Renal cortical epithelial cell (primary cell): ENCODE measurements at regions not wholly inside any gene's neighbourhood (a gene's known extent, or its start where the extent isn't known, plus 50 kb on each side); places are given as distances from the start of the nearest gene placed in this dataset.

ENCODE experiments used
- DNase-seq: peaks from one replicate; pipeline ENCODE4 v3.0.0-alpha.2; 2011; ENCODE audit warnings: low read depth

DNA sequence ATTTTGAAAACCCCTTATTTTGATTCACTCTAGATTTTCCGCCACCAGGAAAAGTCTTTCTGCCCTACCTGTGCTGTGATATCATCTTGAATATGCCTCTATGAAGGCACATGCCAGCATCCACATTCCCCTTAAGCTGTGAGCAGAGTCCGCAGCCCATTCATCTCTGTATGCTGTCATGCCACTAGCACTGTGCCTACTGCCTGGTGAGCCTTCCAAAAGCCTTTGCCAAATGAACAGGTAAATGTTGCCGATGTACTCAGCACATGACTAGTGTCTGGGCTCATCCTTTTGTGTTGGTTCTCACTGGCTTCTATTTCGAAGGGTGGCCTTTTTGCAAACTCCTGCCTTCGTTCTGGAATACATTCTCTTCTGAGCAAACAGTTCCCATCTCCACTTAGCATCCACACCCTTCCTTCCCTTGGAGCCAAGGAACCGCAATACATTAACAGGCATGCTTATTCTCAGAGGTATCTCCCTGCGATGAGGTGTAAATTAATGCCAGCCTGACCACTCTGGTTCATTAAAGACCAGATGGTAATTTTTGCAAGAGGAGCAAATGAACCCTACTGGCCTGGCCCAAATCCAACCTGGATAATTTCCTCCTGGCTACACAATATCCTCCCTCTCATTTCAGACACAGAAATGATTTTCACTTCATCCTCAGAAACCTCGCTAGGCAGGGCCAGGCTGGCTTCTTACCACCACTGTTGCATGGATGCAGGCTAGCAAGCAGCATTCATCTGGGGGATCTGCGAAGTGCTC, 339.7 kb upstream of the NFE2L3 start:
- no peak for DNase-seq

DNA sequence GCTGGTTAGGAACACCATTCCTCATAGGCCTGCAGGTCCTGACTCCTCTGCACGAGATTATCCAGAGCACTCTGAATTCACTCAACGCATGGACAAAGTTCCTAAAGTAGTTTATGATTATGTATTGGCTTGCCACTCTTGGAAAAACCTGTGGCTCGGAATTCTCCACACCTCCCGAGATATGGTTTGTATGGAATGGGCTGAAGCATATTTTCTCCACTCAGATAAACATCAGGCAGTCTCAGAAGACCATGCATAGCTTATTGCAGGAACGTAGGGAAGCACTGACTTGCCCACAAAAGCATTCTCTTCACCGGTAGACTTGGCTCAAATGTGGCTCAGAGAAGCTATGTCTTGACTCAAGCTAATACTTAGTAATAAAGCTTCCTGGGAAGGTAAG, 338.6 kb upstream of the NFE2L3 start:
- DNase-seq, result no peak

DNA sequence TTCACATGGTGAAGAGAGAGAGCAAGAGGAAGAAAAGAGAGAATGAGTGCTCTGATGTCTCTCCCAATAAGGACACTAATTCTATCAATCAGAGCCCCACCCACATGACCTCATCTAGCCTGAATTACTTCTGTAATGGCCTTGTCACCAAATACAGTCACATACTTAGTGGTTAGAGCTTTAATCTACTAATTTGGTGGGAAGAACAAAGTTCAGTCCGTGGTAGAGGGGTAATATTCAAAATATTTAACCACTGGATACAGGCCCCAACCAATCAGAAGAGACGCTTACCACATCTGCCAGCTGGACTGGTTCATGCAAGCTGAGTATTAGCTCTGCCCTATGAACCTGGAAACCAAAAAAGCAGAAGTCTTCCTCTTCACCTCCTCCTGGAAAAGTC, 336.3 kb upstream of the NFE2L3 start:
- DNase-seq, result no peak

DNA sequence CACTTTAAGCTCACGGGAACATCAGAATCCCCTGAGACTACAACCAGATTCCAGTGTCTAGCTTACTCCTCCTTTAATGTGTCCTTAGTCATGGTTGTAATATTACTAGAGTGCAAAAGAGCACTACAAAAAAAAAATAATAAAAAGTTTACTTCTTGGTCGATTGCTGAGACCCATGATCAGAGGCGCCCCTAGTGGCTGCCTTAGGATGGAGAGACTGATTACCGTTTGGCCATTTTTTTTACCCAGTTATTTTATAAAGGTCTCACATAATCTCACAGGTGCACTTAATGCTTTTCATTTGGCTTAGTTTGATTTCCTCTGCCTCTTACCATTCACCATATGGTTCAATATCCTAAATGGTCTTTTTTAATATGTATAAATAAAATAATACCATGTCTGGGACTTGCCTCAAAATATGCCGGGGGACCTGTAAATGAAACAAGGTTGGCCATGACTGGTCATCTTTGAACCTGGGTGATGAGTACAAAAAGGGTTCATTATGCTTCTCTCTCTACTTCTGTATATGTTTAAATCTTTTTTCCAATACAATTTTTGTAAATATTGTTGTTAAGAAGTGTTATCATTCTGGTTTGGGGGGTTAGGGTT, 331.5 kb upstream of the NFE2L3 start:
- DNase-seq, result no peak

DNA sequence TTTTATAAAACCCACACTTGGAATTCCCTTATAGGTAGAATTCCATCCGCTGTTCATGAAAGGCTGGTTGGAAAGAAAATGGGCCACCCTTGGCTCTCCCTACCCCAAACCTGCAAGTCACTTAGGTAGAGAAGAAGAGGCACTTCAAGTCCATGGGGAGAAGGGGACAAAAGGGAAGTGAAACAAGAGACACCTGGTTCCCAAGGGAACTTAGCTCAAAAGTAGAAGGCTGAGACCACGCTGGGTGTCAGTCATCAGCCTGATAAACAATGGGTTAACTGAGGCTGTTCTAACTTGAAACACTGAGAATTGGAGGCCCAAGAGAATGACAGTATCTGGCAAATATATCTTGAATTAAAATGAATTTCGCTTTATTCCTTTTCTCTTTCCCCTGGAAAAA, 330.8 kb upstream of the NFE2L3 start:
- DNase-seq, result no peak

DNA sequence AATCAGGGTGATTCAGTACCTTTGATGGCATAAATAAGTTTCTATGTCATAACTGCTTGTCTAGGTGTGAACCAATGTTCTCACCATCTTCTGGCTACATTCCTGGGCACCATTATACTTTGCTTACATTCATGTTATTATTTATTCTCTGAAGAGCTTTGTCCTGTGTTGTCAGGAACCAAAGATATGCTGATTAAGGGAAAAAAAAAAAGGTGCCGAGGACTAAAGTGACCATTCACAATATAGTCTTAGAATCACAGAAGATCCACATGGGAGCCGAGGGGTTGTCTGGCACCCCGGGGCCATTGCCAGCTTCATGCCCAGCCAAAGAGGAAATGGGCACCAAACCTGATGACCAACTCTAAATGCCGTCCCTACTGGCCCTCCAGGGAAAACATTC, 329.2 kb upstream of the NFE2L3 start:
- no peak for DNase-seq

DNA sequence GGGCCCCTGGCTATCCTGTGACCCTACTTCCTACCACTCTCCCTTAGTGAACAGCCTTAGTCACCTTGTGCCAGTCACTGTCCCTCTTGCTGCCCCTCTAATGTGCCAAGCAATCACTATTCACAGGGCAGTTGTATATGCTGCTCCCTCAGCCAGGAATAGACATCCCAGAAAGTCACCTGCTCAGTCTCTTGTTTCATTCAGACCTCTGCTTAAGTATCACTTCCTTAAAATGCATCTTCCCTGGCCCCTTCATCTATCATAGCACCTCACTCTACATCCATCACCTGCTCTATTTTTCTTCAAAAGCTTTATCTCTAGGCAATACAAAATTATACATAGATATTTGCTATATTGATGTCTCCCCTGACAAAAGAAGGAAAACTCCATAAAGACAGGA, 328.4 kb upstream of the NFE2L3 start:
- DNase-seq, result no peak

DNA sequence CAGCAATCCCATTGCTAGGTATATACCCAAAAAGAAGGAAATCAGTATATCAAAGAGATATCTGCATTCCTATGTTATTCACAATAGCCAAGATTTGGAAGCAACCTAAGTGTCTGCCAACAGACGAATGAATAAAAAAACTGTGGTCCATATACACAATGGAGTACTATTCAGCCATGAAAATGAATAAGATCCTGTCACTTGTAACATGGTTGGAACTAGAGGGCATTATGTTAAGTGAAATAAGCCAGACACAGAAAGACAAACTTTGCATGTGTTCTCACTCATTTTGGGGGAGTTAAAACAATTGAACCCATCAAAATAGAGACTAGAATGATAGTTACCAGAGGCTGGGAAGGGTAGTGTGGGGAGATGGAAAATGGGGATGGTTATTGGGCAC, 323.5 kb upstream of the NFE2L3 start:
- no peak for DNase-seq

DNA sequence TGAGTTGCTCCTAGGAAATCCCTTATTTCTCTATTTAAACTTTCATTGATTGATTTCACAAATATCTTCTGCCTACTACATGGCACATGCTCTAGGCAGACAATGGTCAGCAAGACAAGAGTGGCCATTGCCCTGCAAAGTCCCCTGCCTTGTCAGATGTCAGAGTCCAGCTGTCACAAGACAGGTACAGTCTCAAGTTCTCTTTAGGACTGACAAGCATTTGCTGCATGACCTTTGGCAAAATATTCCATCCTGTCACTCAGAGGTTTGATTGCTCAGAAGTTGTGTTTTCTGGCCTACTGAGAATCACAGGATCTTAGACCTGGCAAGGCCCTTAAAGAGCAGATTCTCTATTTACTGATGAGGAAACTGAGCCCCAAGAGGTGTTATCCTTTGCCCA, 322.3 kb upstream of the NFE2L3 start:
- DNase-seq, result no peak

DNA sequence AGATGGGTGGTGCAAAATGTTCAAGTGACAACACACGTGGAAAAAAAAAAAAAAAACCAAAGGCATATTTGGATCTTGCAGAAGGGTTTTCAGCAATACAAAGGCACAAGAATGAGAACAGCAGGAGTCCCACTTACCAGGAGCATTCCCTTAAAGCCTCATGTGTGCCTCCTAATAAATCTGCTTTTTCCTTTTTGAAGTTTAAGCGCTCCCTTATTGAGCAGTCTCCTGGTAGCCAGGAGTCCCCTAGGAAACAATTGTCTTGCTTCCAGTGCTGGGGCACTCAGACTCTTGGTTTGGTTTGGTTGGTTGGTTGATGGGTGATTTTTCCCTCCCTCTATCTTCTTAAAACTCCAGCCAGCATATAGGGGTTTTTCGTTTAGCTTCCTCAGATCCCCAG, 321.8 kb upstream of the NFE2L3 start:
- no peak for DNase-seq

DNA sequence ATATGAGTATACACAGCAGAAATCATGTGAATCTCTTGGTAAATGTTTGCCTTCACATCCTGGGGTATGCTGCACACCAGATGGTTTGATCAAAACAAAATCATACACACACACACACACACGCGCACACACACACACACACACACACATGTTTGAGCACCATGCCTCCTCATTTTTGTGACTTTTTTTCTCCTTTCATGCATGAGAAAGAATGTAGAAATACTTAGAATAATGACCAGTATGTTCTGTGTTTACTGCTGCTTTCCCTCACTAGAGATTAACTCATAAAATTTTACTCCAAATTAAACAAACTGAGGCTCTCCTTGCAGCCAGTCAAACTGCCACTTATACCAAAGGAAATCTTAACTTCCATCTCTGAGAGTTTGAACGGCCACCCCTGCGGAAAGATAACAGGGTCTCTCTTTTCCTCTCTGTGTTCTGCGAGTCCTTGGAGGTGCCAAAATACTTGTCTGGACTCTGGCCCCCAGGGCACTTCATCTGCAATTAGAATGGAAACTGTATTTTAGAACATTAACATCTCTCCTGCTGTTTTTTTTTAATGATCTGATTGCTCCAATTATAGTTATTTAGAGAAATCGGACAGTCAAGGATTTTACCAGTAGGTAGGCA, 320.8 kb upstream of the NFE2L3 start:
- DNase-seq, result no peak

DNA sequence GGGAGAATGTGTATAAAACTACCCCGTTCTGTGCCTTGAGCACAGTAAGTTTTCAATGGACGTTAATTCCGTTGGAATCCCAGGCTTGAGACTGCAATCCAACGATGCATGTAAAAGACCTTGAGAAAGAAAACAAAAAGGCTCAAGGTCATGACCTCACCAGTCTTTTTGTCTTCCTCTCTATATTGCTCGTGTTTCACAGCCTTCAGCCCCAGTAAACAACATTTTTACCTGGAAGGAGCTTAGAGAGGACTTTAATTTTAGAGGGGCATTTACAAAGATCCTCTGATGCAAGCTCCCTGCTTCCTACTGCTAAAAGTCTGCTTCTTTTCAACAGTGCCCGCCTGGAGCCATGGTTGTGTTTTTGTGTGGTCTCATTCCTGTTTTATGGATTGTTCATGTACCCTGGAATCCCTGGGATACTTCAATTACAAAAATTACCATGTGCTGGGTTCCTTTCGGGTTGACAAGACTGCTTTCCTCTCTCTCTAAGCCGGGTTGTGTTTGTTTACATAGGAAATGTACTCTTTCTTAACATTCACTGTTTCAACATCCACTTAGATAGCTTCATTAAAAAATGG, 320.1 kb upstream of the NFE2L3 start:
- DNase-seq, result peak; percentile 44

DNA sequence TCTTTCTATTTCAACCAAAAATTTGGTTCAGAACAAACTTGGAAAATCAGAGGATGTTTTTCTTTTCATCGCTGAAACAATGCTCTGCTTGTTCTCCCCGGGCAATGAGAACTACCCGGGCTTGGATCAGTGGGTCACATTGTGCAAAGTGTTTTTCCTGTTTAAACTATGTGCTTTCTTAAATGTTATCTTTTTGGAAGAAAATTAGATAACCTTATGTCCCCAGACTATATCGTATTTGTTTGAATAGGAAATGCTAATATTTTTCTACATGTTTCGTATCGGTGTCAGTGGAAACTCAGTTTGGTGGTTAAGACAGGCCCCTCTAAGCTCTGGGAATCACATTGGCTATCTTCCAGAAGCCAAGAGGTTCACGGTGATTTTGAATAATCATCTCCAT, 319.5 kb upstream of the NFE2L3 start:
- no peak for DNase-seq

DNA sequence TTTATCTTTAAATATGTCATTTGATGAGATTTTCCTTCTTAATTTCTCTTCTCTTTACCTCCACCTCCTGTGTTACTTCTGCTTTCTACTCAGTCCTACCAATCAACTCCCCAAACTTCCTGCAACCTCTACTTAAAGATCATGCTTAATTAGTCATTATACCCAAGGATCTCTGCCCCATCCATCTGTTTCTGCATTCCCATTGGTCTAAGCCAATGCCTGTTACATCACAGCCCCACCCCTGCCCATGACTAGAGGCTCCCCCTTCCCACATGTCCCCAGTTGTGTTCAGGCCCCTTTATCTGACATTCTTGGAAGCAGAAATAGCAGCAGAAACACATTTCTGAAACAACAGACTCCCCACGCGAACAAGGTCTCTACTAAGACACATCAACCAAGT, 319.1 kb upstream of the NFE2L3 start:
- no peak for DNase-seq

DNA sequence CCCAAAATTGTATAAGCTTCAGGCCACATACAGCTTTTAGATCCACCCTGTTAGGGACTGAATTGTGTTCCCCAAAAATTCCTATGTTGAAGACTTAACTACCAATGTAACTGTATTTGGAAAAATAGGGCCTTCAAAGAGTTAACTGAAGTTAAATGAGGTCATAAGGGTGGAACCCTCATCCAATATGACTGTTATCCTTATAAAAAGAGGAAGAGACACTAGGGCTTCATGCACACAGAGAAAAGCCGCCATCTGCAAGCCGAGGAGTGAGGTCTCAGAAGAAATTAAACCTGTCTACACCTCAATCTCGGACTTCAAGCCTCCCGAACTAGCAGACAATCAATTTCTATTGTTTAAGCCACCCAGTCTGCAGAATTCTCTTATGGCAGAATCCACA, 317.9 kb upstream of the NFE2L3 start:
- no peak for DNase-seq

DNA sequence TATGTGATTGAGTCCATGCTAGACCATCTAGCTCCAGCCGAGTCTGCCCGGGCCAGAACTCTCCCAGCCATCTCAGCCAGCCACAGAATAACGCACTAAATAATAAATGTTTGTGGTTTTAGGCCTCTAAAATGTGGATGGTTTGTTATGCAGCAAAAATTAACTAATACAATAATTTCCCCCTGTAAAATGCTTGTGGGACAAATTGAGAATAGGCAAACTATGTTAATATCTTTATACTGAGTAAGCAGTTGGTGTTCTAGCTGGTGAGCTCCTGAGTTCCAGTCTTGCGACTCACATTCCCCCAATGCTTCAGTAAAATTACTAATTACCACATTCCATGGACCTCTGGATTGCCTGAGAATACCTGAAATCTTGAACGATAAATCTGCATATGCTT, 316.8 kb upstream of the NFE2L3 start:
- DNase-seq, result peak; percentile 90

DNA sequence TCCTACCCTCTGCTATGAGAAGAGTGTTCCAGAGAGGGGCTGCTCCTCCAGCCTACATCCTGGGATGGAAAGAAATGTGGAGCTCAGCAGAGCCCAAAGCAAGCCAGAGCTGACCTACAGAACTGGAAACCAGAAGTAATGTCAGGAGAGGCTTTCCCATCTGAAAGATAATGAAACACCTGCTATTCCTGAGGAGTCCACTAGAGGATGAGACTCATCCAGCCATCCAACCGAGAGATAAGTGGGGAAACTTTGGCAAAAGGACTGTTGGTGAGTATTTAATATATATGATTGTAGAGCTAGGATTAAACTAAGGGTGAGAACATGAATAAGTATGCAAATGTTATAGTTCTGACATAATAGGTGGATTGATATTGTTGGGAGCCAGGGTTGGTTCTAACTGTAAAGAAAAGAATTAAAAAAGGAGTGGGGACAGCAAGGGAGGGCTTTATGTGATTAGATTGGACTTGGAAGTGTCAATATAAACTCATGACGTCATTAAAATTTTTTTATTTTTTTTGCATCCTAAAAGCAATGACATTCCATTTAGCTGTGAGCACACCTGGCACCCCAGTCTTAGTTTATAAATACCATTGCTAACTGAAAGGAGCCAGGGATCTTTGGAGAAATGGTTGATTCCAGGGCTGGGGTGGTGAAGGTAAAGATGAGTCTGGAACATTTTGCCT, 312.8 kb upstream of the NFE2L3 start:
- DNase-seq, result no peak

DNA sequence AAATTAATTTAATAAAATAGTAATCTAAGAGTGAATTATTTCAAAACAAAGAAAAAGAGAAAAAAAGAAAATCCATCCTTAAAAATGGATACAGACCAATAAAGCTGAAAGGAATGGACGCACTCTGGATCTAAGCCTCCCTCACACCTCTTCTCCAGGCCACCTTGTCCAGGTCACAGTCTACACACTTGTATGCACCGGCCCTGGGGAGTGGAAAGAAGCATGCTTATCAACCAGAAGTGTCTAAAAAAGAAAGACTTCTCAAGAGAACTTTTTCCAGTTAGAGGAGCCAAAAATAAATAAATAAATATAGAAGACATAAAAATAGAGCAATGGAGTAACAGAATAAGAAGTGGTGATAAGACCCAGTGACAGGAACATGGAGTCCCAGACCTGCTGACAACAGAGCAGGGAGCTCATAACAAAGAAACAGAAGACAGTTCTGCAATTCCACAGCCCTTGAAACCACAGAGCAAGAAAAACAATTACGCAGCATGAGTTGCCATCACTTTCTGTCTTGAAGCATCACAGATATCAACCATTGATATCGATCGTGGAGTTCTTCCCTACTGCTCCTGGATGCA, 311.7 kb upstream of the NFE2L3 start:
- DNase-seq, result no peak

DNA sequence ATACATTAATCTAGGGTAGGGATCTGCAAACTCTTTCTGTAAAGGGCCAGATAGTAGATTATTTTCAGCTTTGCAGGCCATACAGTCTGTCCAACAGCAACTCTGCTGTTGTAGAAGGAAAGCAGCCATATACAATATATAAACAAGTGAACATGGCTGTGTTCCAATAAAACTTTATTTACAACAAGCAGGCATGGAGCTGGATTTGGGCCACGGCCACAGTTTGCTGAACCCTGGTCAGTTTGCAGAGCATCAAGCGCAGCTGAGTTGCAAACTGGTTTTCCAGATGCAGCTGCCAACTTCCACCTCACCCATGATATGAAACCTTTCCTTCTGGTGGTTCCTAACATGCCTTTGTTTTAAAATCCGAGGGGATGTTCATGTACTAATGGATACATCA, 310.4 kb upstream of the NFE2L3 start:
- DNase-seq, result no peak

DNA sequence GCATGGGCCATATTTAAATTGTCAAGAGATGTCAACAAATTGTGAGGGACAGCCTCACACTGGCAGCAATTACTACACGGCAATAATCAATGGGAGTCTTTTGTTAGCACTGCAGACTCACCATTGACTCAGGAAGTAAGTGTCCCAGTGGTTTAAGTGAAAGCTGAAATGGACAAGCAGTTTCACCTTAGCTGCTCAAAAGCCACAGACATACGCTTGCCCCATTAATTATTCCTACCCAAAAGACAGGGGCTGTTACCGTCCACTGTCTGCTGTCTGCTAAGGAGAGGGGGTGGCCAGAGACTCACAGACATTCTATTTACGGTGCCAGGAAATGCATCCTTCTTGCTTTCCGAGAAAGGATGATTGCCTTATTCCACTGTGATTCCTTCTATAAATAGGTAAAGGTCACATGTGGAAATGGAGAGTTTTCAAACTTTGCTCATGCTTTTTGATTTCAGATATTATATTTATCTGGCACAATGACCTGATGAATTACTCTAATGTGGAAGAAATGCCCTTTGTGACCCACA, 309.7 kb upstream of the NFE2L3 start:
- DNase-seq, result no peak

DNA sequence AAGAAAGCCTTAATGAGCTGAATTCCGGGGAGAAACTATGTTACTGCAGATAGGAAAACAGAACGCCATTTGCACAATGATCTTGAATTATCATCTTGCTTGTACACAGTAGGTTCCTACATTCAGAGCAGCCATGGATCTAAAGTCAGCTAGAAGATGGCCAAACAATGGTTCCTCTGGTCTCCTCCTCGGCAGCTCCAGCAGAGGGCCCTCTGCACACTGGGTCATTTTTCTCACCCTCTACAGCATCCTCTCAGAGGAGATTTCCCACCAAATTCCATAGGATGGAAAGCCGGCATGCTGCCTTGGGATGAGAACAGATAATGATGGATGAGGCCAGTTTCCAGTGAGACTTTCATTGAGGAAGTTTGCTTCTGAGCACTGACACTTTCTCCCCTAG, 308.5 kb upstream of the NFE2L3 start:
- DNase-seq, result no peak
